Testis (tissue), 2 donors: ENCODE measurements at regions not wholly inside any gene's neighbourhood (a gene's known extent, or its start where the extent isn't known, plus 50 kb on each side); places are given as distances from the start of the nearest gene placed in this dataset.

Experiments used
- CTCF ChIP-seq, 3 experiments: fragments of 450-650 bp in 2 of 3; fragments of 200-600 bp in 1 of 3; sonication (generic) in 1 of 3; IDR thresholded peaks; one replicate each; pipeline ENCODE4 v1.5.1; 2016 to 2019; ENCODE audit warnings: antibody characterized with exemption in 3 of 3, mild to moderate bottlenecking in 2 of 3, moderate library complexity in 1 of 3
- POLR2A ChIP-seq: fragments of 450-650 bp; IDR thresholded peaks from one replicate; pipeline ENCODE4 v1.6.1; 2017; ENCODE audit warnings: antibody characterized with exemption, mild to moderate bottlenecking, moderate library complexity

GRCh38 chr15:95624100-95624499, 706.4 kb upstream of the NR2F2 start:
- no peak for TF ChIP-seq CTCF (IDR thresholded peaks at IDR 0.05)
- no peak for TF ChIP-seq POLR2A
